IPS-NIHi7 (cell line): ENCODE measurements at regions not wholly inside any gene's neighbourhood (a gene's known extent, or its start where the extent isn't known, plus 50 kb on each side); places are given as distances from the start of the nearest gene placed in this dataset.
"Not testable (repeated sequence)": the region's sequence is repeated elsewhere in the genome, so short reads cannot be mapped to it uniquely, and the experiment has no call there.

Experiments used
- DNase-seq: peaks from one replicate; pipeline ENCODE4 v3.0.0; 2012; ENCODE audit warnings: mixed read lengths; ENCODE audit errors: extremely low spot score

DNA sequence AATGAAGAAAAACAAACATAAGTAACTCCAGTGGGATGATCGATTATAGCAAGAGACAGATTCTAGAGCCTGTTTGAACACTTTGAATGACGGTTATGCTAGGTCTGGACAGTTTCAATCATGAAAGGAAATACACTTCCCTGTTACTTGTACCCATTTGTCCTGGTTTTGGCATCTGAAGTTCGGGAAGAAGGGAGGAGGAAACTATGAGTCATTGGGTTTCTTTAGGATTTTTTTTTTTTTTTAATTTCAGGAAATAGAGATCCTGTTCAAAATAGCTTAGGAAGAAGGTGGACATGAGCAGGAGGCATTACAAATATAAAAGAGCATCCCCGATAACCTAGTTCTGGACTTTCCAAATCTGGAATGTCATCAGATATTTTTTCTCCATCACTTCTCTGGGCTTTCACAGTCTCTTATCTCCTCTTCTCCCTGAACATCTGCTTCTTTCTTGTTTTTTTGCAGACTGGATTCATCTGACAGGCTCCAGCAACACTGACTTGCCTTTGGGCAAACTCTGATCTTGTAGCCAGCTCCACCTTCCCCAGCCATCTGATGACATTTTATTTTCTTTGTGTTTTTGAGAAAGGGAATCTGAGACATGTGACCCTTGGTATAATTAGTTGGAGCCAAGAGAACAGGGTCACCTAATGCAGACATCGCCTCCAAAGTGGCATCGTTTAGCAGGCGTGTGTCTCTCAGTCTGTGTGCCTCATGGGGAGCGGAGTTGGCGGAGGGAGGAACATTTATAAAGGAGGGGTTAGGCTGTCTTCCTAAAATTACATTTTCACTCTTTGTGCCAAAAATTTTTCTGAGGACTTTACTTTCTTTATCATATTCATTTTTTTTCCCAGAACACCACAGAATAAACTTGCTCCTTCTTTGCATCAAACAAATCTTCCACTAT is 195.3 kb upstream of the EPHA4 start:
- no peak for DNase-seq

DNA sequence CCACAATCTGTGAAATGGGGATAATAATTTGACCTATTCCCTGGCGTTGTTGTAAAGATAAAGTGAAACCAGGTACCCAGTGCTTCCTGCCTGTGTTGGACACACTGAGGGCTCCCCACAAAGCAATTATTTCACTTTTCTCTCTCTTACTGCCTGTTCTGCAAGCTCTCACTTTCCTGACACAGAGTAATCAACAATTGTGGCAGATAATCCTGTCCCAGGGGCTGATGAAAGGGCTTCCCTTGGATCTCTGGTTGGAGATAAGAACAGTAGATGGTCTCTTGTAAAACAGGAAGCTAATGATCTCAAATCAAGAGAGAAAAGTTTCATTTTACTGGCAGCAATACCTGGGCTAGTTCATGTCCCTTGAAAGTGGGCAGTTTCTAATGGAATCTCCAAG is 190.4 kb upstream of the EPHA4 start:
- DNase-seq: no peak

DNA sequence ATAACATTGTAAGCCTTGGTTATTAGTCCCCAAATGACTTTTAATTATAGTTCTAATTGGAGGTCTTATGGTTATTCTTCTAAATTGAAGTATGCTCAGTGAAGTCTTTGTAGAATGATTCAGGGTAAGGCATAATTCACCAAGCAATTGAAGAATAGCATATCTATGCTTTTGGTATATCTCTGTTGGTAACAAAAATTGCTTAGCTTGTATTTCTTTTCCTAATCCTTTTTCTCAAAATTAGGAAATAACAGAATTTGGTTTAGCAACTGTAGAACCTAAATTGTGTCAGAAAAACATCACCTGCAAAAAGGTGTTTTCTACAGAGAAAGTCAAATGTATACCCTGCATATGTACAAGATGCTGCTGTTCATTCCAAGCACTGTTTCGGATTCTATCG is 189.2 kb upstream of the EPHA4 start:
- no peak for DNase-seq

DNA sequence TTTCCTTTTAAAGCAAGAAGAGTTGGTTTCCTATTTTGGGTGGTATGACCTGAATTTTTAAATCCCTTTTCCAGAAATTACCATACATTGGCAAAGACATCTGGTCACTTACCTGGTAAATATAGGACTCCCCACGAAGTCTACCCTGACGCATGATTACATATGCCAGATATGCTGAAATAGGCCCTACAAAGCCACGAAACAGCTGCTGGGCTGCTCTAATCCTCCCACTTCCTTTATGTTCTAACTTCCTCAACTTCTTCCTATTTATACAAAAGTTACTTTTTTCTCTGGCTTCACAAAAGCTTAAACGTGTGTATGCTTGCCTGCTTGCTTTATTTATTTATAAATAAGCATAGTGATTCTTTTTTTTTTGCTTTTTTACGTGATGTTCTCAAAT is 186.0 kb upstream of the EPHA4 start:
- no peak for DNase-seq

DNA sequence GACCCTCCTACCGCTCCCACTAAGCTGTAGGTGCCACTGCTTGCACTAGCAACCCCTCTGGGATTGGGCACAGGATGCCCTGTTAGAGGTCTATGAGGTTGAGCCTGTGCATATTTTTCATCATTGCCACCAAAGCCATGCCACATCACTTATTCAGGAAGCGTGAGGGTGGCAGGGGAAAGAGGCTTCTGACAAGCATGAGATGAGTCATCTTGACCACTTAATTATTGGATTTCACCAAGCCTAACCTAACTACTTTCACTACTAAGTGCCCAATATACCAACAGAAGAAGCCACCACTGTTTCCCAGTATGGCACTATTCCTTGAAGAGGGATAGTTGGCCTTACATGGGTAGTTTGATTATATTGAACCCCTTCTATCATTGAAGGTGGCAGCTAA is 181.3 kb upstream of the EPHA4 start:
- DNase-seq: no peak

DNA sequence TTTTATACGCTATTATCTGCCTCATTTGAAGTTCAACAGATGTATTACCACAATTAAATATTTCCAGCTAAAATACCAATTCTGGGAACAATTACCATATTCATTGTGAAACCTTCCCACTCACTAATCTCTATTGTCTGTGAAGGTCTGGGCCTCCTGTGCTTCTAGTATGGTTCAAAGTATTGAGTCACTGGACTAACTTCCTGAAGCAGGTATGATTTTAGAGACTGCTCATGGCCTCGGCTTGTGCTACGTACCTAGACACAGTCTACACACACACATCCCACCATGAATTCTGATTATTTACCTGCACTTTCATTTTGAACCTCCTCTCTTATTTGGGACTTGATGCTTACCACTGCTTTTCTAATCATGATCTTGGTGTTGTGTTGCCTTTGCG is 180.7 kb upstream of the EPHA4 start:
- no peak for DNase-seq

DNA sequence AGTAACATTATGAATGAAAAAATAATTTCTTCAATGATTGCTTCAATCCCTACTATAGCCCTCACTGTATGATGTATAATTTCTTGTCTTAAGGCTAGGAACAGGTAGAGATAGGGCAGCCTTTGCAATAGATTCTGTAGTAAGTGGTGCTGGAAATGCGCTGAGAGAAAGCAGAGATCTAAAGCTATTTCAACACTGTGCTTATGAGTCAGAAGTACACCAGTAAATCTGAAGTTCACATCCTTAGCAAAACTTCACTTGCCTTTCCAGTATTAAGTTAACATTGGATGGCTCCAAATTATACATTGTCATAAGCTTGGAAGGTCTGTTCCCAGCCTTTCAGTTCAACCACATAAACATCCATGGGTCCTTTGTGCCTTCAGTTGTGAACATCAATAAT is 178.2 kb upstream of the EPHA4 start:
- no peak for DNase-seq

DNA sequence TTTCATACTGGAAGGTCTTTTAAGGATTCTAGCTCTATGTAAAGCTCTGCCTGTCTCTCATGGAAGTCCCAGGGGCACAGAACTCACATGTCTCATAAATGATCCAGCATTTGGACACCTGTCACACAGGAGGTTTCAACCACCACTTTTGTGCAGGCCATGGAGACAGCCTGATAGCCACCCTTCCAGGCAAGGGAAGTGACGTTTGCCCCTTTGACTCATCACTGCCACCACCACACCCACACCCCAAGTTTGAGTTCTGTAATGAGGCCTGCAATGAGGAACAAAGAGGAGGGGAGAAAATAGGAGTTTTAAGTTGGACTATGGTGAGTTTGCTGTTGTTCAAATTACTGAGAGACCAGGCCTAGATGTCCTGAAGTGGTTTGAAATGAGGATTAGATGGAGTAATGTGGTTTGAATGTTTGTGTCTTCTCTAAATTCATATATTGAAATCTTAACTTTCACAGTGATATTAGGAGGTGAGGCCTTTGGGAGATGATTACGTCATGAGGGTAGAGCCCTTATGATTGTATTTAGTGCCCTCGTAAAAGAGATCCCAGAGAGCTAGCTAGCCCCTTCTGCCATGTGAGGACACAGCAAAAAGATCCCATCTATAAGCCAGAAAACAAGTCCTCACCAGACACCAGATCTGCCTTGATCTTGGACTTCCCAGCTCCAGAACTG is 175.3 kb upstream of the EPHA4 start:
- DNase-seq: no peak

DNA sequence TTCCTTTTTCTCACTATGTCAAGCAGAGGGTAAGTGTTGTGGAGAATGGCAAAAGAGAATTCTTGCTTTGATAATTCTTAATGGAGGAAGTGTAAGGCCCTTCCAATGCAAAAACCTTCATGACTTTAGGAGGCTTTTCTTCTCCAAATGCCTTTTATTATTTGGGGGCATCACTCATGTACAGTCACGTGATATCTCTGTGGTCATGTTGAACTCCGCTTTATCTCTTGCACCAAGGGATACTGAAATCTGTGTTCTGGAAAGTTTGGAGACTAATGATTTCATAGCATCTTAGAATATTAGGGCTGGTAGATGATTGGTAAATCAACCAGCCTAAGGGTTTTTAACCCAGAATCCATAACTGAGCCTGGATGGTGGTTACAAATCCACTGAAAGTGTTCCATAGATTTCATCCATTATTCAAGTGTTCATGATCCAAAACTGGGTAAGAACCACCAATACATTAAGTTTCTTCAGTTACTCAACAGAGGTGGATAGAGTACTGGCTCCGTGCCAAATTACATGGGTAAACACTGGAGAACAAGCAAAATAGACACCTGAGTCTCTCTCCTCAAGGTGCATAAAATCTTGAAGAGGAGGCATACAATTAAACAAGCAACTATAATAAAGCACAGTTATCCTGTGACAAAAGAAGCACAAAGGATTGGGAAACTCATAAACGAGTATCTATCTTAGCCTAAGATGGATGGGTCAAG is 169.6 kb upstream of the EPHA4 start:
- DNase-seq: no peak

DNA sequence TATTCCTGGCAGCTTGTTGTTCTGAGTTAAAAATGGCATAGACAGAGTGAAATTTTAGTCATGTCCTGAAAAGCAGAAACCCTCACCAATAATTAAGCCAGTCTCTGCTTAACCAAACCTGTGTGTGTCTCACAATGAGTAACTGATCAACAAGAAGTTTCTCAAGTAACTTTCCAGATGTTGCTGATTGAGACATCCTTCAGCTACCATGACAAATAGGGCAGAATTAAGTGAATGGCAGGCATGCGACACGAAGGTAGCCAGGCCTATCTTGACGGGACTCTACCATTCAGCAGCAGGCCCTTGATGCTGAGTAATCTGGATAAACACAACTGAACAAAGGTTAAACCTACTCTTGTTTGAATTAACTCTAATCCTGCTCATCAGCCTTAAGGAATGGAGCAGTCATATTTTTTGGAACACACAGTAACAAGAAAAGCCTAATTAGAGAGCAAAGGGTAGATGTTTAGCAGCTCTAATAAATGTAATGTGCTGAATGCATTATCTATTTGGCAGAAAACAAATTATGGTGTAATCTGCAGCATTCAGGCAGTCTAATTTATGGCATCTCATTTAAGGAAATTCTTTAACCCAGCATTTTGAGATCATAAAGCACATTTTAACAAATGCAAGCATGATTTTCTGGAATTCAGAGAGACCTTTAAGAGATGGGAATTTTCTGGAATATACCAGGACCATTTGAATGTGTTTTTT is 159.5 kb upstream of the EPHA4 start:
- no peak for DNase-seq

DNA sequence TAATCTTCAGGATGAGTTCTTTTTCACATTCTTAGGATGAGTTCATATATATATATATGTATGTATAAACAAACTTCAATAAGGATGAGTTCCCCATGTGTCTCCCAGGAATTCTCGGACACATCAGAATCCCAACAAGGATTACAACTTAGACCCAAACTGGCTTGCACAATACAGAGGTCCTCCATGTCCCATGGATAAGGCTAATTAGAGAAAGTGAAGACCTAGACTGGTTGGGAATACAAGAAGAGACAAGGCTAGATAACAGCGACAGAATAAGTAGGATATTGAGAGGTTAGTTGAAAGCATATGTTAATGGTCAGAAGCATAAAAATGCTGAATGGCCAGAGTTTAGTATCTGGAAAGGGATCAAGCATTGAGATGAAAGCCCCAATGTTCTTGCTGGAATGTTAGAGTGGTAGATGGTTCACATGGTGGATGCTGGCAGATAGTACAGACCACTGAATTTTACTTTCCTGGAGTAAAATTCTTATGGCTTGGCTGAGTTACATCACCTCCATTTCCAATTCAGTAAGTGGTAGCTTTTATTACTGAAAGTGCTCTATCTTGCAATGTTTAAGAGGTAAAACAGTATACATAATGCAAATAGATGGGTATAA is 154.9 kb upstream of the EPHA4 start:
- no peak for DNase-seq

DNA sequence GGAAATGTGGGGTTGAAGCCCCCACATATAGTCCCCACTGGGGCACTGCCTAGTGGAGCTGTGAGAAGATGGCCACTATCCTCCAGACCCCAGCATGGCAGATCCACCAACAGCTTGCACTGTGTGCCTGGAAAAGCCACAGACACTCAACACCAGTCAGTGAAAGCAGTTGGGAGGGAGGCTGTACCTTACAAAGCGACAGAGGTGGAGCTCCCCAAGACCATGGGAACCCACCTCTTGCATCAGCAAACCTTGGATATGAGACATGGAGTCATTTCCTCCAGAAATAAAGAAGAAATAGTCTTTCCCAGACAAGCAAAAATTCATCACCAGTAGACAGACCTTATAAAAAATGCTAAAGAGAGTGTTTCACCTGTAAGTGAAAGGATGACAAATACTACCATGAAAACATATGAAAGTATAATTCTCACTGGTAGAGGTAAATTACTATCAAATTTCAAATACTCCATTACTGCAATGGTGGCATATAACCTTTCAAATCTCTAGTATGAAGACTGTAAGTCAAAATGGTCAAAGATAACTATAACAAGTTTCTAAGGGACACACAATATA is 152.6 kb upstream of the EPHA4 start:
- DNase-seq: no peak

DNA sequence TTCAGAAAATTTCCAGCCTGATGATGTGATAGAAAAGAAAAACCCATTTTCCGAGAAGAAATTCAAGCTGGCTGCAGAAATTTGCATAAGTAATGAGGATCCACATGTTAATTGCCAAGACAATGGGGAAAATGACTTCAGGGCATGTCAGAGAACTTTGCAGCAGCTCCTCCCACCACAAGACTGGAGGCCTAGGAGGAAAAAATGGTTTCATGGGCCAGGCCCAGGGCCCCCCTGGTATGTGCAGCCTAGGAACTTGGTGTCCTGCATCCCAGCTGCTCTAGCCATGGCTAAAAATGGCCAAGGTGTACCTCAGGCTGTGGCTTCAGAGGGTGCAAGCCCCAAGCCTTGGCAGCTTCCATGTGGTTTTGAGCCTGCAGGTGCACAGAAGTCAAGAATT is 152.0 kb upstream of the EPHA4 start:
- not testable (repeated sequence) for DNase-seq

DNA sequence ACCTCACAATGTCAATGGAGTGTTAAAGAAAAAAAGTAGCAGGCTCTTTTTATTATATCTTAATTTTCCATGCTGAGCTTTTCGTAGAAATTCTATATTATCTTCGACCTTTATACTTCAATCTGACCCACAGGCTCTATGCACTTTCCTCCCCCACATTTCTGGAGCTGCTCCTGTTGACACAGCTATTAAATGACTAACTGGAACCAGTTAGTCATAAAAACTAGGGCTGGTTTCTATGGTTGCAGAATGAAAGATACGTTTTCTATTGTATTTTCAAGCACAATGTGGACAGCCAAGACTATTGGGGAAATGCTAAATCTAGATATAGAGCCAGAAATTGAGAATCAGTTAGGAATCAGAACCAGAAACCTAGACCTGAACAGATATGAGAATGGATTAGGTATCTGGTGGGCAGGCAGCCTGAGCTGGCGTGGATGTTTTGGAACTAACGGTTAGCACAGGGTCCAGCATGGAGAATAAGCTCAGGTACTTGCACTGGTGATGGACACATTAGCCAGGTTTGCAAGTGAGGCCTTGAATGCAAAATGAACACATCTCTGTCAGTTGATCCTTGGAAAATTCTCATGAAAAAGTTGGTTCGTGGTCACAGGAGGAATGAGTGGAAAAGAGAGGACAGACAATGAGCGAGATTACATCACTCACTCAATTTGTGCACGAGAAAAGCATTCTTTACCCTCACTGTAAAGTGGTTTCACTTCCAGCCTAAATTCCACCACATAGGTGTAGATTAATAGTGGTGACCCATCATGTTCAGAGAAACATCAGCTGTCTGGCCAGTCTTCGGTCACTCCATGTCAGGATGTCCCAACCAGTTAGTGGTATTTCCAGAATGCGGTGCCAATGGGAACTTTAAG is 144.6 kb upstream of the EPHA4 start:
- DNase-seq: no peak

DNA sequence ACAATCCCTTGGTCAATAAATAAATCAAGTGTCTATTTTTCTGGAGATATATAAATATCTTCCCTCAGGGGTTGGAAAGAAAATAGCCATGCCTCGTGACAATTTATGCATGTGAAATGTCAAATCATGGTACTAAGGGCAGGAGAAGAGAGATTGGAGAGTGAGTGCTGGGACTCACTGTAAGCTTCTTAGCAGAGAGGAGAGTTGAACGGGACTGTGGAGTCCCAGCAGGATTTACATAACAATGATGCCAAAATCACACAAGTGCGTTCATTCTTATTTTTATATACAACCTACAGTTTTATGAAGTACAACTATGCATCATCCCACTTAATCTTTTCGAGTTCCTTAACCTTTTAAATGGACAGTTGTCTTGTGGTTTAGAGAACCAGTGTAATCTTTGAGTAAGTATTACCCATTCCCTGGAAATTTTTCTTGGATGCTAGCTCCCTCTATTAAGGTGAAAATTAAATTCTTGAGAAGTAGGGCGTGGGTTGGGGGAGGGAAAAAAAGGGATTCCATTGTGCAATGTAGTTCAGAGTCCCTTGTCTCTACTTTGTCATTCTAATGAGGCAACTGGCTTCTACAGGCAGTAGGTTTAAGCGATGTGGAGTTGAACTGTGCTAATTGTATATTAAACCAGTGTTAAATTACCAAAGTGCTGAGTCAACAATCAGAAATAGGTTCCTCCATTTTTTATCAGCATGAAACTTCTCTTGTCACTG is 143.6 kb upstream of the EPHA4 start:
- no peak for DNase-seq

DNA sequence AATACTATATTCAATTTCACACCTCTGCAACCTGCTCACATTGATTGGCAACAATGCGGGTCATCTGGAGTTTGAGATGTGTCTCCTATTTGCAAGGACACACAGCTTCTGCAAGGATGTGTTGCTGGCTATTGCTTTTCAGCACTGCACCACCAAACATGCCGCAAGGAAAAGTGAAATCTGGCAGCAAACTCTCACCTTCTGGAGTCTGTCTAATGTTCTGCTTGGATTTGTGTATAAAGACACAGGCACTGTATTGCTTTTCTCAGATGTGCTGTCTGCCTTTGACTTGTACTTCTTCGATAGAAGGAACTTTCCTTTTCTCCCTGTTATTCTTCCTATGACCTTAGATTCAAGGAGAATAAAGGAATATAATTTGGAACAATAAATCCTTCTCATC is 138.6 kb upstream of the EPHA4 start:
- DNase-seq: no peak

DNA sequence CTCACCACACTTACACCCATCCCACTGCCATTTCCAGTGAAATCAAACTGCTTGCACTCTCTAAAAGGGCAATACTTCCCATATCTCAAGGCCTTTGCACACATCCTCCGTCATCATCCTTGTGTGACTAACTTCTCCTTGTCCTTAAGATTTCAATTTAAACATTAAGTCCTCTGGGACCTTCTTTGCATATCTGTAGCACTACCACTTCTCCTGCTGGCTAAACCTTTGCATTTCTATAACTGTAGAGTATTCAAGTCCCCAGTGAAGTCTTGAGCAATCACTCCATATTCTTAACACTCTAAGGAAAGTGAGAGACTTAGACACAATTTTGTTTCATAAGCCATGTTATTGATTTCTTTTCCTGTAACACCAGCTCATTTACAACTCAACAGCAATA is 136.8 kb upstream of the EPHA4 start:
- DNase-seq: no peak

DNA sequence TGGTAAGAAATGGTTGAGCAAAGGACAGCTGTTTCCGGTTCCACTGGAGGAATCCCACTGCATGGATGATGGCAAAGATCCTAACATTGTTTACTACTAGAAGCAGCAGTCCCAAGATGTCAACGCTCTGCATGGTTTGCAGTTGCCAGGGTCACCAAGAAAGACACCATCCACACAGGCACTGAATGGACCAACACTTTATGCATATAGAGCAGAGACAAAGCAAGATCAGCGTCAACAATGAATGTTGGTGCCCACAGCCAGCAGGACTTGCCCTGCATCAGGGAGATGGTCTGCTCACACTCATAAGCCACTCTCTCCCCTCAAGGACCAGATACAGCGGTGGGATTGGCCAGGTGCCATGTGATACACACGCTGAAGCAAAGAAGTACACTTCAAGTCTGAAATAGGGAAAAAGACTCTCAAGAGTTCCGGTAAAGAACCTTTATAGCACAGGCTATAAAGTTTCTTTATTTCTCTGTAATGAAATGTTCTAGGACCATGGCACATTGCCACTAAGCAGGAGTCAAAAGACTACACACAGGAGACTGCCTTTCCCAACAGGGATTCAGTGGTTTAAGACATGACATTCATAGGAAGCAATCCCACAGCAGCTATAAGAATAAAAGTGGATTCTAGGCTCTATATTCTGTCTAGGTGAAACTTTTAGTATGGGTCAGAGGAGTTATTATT is 133.2 kb upstream of the EPHA4 start:
- no peak for DNase-seq

DNA sequence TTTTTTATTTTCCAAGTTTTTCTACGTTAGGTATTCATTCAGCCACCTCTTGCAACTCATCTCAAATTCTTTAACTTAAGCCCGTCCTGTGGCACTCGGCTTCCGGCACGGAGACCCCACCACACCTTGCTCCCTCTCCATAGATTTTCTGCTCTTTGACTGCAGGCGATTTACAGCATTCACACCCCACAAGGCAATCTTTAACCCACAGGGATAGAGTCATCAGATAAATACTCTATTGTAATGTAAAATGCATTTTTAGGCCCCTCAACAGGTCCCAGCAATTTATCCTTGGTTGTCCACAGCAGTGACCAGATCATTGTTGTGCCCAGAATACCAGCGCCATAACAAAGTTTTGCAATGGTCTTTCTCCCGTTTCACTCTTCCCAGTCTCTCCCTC is 132.3 kb upstream of the EPHA4 start:
- no peak for DNase-seq
